Rectal smooth muscle tissue (tissue), 1 donor: ENCODE measurements at regions not wholly inside any gene's neighbourhood (a gene's known extent, or its start where the extent isn't known, plus 50 kb on each side); places are given as distances from the start of the nearest gene placed in this dataset.

Experiments
- H3K27ac ChIP-seq: one replicate; pipeline ENCODE4 v1.7.0; 2013; ENCODE audit warnings: low read depth, low read length, inconsistent platforms
- H3K27me3 ChIP-seq: one replicate; pipeline ENCODE4 v1.7.0; 2013; ENCODE audit warnings: low read length; ENCODE audit not compliant: control insufficient read depth, insufficient read depth
- H3K36me3 ChIP-seq: one replicate; pipeline ENCODE4 v1.7.0; 2013; ENCODE audit warnings: low read length; ENCODE audit not compliant: control insufficient read depth, insufficient read depth
- H3K4me1 ChIP-seq: one replicate; pipeline ENCODE4 v1.7.0; 2013; ENCODE audit warnings: low read length; ENCODE audit not compliant: control insufficient read depth, insufficient read depth
- H3K4me3 ChIP-seq: one replicate; pipeline ENCODE4 v1.7.0; 2013; ENCODE audit warnings: low read length
- H3K9ac ChIP-seq: one replicate; pipeline ENCODE4 v1.7.0; 2013; ENCODE audit warnings: low read length

- no peak overlapping the region for H3K4me3 ChIP-seq
- no peak overlapping the region for H3K27ac ChIP-seq
- no peak overlapping the region for H3K9ac ChIP-seq
- H3K4me1 ChIP-seq, result no peaks in the 10 kb centered on the region
- no peaks in the 10 kb centered on the region for H3K36me3 ChIP-seq
- H3K27me3 ChIP-seq, result no peaks in the 10 kb centered on the region
These were observed 875.5 kb upstream of the ADGRL2 start for GRCh38 chr1:80925130-80925805.

GRCh38 chr1:80924290-80924689, 876.4 kb upstream of the ADGRL2 start:
- no peak overlapping the region for H3K4me3 ChIP-seq
- no peak overlapping the region for H3K9ac ChIP-seq
- H3K27ac ChIP-seq, result no peak overlapping the region
- no peaks in the 10 kb centered on the region for H3K4me1 ChIP-seq
- no peaks in the 10 kb centered on the region for H3K27me3 ChIP-seq
- no peaks in the 10 kb centered on the region for H3K36me3 ChIP-seq

- H3K4me1 ChIP-seq, result peaks cover under 1% of the 10 kb centered on the region
- no peak overlapping the region for H3K4me3 ChIP-seq
- H3K27me3 ChIP-seq, result no peaks in the 10 kb centered on the region
- no peak overlapping the region for H3K27ac ChIP-seq
- H3K9ac ChIP-seq, result no peak overlapping the region
- no peaks in the 10 kb centered on the region for H3K36me3 ChIP-seq
These were observed 877.8 kb upstream of the ADGRL2 start for GRCh38 chr1:80922906-80923305.

- Histone ChIP-seq H3K4me3 (no peak overlapping the region), H3K27ac (no peak overlapping the region)
These were observed 881.3 kb upstream of the ADGRL2 start for GRCh38 chr1:80919426-80919825.

GRCh38 chr1:80918380-80918779, 882.4 kb upstream of the ADGRL2 start:
- H3K36me3 ChIP-seq, result no peaks in the 10 kb centered on the region
- no peaks in the 10 kb centered on the region for H3K27me3 ChIP-seq
- H3K4me1 ChIP-seq, result peaks cover 2% of the 10 kb centered on the region
- no peak overlapping the region for H3K9ac ChIP-seq
- H3K27ac ChIP-seq, result no peak overlapping the region
- no peak overlapping the region for H3K4me3 ChIP-seq

More at GRCh38 chr1:80919426-80919825, 881.3 kb upstream of the ADGRL2 start:
- Histone ChIP-seq H3K36me3 (no peaks in the 10 kb centered on the region), H3K27me3 (no peaks in the 10 kb centered on the region), H3K4me1 (peaks cover 2% of the 10 kb centered on the region), H3K9ac (no peak overlapping the region)

GRCh38 chr1:80917826-80918225, 882.9 kb upstream of the ADGRL2 start:
- H3K27me3 ChIP-seq, result no peaks in the 10 kb centered on the region
- no peaks in the 10 kb centered on the region for H3K36me3 ChIP-seq
- no peak overlapping the region for H3K4me3 ChIP-seq
- no peak overlapping the region for H3K27ac ChIP-seq
- H3K4me1 ChIP-seq, result peaks cover 2% of the 10 kb centered on the region
- no peak overlapping the region for H3K9ac ChIP-seq

- H3K27ac ChIP-seq, result no peak overlapping the region
- no peak overlapping the region for H3K9ac ChIP-seq
- H3K27me3 ChIP-seq, result no peaks in the 10 kb centered on the region
- H3K4me1 ChIP-seq, result peaks cover 2% of the 10 kb centered on the region
- H3K4me3 ChIP-seq, result no peak overlapping the region
- H3K36me3 ChIP-seq, result no peaks in the 10 kb centered on the region
These were observed 883.5 kb upstream of the ADGRL2 start for GRCh38 chr1:80917225-80917624.

GRCh38 chr1:80915491-80915890, 885.2 kb upstream of the ADGRL2 start:
- H3K9ac ChIP-seq, result no peak overlapping the region
- no peaks in the 10 kb centered on the region for H3K36me3 ChIP-seq
- no peak overlapping the region for H3K4me3 ChIP-seq
- no peak overlapping the region for H3K27ac ChIP-seq
- H3K27me3 ChIP-seq, result no peaks in the 10 kb centered on the region
- H3K4me1 ChIP-seq, result peaks cover 2% of the 10 kb centered on the region

- H3K27me3 ChIP-seq, result no peaks in the 10 kb centered on the region
- H3K9ac ChIP-seq, result no peak overlapping the region
- no peaks in the 10 kb centered on the region for H3K36me3 ChIP-seq
- no peak overlapping the region for H3K4me3 ChIP-seq
- no peak overlapping the region for H3K27ac ChIP-seq
- no peaks in the 10 kb centered on the region for H3K4me1 ChIP-seq
These were observed 890.3 kb upstream of the ADGRL2 start for GRCh38 chr1:80910426-80910825.

- H3K4me3 ChIP-seq, result no peak overlapping the region
- no peak overlapping the region for H3K27ac ChIP-seq
- H3K9ac ChIP-seq, result no peak overlapping the region
- no peaks in the 10 kb centered on the region for H3K36me3 ChIP-seq
- no peaks in the 10 kb centered on the region for H3K4me1 ChIP-seq
- H3K27me3 ChIP-seq, result no peaks in the 10 kb centered on the region
These were observed 891.5 kb upstream of the ADGRL2 start for GRCh38 chr1:80909172-80909784.

- Histone ChIP-seq H3K27ac (no peak overlapping the region), H3K4me3 (no peak overlapping the region), H3K4me1 (peaks cover 3% of the 10 kb centered on the region), H3K9ac (no peak overlapping the region), H3K27me3 (no peaks in the 10 kb centered on the region), H3K36me3 (no peaks in the 10 kb centered on the region)
These were observed 903.9 kb upstream of the ADGRL2 start for GRCh38 chr1:80896781-80897356.

- H3K27ac ChIP-seq, result no peak overlapping the region
- no peaks in the 10 kb centered on the region for H3K36me3 ChIP-seq
- no peak overlapping the region for H3K9ac ChIP-seq
- H3K4me1 ChIP-seq, result peaks cover 3% of the 10 kb centered on the region
- H3K27me3 ChIP-seq, result no peaks in the 10 kb centered on the region
- H3K4me3 ChIP-seq, result no peak overlapping the region
These were observed 905.8 kb upstream of the ADGRL2 start for GRCh38 chr1:80894921-80895320.

- peaks cover 3% of the 10 kb centered on the region for H3K4me1 ChIP-seq
- no peak overlapping the region for H3K27ac ChIP-seq
- H3K36me3 ChIP-seq, result no peaks in the 10 kb centered on the region
- H3K27me3 ChIP-seq, result no peaks in the 10 kb centered on the region
- no peak overlapping the region for H3K4me3 ChIP-seq
- H3K9ac ChIP-seq, result no peak overlapping the region
These were observed 907.6 kb upstream of the ADGRL2 start for GRCh38 chr1:80893115-80893514.
